ENCODE measurements at regions not wholly inside any gene's neighbourhood (a gene's known extent, or its start where the extent isn't known, plus 50 kb on each side); places are given as distances from the start of the nearest gene placed in this dataset.

DNA sequence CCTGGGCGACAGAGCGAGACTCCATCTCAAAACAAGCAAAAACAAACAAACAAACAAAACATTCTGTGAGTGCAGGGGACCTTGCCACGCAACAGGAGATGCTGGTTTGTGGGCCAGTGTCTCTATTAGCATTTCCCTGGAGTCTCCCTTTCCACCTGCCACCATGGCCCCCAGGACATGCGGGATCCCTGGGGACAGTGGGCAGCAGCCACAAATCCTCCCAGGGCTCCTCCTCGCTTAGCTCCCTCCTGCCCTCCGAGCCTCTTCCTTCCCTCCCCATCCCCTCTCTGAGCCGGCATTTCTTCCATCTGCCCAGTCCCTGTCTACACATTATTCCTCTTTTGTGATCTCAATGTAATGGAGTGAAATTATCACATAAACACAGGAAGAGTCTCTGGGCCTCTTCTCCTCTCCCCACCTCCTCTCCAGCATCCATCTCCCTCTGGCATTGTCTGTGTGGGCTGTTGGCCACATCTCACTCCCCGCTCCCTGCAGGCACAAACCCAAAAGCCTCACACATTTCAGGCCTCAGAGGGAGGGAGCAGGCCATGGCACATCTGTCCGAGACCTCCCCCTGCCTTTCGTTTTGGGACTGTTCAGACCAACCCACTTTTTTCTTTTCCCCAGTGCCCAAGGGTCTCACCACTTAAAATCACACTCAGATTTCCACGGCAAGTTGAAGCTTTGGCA is 144.3 kb downstream of the MIS18A start:
- DNase-seq (ENCODE audit: low spot score) = no peak

- no peak for DNase-seq (ENCODE audit: low spot score)
Observed at GRCh38 chr21:32132881-32133280, 146.0 kb downstream of the MIS18A start.

DNA sequence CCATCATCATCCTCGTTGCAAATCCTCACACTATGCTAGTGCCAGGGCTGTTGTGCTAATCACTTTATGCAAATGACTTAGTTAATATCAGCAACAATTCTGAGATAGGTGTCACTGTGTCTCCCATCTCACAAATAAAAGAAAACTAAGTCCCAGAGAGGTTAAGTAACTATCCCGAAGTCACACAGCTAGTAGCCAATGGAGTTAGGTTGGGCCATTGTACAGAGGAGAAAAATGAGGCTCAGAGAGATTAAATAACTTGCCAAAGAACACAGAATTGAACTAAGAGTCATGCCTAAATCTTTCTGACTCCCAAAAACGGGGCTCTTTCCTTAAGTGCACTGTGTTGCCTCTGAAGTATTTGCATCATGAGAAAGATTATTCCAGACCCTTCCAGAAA is 146.4 kb downstream of the MIS18A start:
- no peak for DNase-seq (ENCODE audit: low spot score)

DNA sequence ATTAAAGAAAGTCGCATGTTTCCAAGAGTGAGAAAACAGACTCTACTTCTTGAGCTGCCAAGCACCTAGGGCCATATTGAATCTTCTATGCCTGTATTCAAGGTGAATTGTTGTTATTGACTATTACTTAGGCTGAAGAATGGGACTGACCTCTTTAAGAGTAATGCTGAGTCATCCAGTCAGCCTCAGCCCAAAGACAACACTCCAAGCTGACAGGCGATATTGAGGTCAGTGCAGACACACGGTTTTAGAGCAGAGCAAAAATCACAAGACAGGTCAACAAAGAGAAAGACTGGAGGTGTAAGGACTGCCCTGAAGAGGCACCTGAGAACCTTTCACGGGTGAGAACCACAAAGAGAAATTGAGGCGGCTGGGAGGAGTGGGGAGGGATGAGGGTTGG is 146.9 kb downstream of the MIS18A start:
- no peak for DNase-seq (ENCODE audit: low spot score)

DNA sequence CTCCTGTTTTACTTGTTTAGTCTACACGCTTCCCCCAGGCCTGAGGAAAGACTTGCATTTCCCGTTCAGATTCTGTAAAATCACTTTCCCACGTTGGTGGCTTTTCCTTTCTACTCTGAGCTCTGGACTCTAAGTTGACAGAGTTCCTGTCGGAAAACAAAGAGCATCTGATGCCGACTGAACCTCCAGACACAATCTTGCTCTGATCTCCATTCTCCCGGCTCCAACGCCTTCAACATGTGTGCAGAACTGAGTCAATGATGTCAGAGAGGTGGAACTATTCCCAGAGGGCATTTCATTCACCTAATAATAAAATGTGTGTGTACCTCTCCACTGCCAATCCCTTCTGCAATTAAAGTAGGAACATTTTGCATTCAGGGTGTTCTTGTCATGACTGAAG is 147.7 kb downstream of the MIS18A start:
- no peak for DNase-seq (ENCODE audit: low spot score)

- DNase-seq (ENCODE audit: low spot score) = no peak
Observed at GRCh38 chr21:32130031-32130891, 148.6 kb downstream of the MIS18A start.

- DNase-seq (ENCODE audit: low spot score) = no peak
Observed at GRCh38 chr21:32127081-32127480, 151.8 kb downstream of the MIS18A start.

DNA sequence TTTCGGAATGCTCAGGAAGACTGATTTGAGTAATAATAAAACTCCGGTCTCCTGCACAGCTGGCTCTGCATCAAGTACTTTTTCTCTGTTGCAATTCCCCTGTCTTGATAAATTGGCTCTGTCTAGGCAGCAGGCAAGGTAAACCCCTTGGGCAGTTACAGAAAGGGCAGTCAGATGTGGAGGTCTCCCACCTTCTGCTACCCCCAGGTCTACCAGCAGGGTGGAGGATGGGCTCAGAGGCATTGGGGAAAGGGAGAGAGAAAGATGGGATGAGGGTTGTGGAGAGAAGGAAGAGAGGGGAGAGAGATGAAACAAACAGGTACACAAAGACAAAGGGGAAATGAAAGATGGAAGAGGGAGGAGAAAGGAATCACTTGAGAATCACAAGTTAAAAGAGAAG is 156.8 kb downstream of the MIS18A start:
- no peak for DNase-seq (ENCODE audit: low spot score)

GRCh38 chr21:32120230-32120629 is 158.6 kb downstream of the MIS18A start:
- DNase-seq (ENCODE audit: low spot score) = peak; percentile 41

DNA sequence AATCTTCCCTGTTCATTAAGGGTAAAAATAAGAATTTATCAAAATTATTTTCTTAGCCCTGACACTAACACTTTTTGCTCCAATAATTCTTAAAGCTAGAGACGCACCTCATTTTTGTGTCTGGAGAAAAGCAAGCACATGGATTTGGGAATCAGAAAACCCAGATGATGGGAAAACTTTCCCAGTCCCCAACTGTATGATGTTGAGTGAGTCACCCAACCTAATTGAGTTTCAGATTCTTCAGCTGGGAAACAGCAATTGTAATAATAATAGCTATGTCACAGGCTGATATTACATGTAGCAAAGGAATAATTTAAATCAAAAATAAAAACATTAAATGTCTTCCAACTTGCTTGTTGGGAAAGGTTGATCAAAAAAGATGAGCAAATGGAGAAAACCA is 159.0 kb downstream of the MIS18A start:
- DNase-seq (ENCODE audit: low spot score) = no peak

GRCh38 chr21:32119389-32119788 is 159.5 kb downstream of the MIS18A start:
- DNase-seq (ENCODE audit: low spot score) = no peak

DNA sequence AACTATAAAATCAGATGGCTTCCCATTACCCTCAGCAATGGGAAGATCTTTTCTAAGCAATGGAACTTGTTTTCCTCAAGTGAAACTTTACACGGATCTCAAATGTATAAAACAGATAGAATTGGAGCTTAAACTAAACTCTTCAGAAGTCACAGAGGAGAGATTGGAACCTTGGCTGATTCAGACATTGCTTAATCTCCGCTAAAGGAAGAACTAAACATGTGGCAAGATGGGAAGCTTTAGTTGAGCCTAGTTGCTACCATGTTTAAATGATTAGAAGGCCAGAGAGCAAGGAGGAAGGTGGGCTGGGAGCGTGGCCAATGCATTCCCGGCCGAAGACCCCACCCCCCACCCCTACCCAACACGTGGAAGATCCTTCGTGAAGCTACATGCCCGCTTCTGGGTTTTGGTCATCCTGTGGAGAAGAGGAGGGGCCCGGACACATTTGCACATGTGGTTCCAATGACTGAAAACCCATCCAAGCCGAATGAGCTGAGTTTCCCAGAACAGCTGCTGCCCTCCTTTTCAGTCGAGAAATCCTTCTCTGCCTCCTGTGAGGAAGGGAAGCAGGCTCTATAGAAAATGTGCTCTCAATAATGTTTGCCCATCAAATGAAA is 164.3 kb downstream of the MIS18A start:
- no peak for DNase-seq (ENCODE audit: low spot score)

DNA sequence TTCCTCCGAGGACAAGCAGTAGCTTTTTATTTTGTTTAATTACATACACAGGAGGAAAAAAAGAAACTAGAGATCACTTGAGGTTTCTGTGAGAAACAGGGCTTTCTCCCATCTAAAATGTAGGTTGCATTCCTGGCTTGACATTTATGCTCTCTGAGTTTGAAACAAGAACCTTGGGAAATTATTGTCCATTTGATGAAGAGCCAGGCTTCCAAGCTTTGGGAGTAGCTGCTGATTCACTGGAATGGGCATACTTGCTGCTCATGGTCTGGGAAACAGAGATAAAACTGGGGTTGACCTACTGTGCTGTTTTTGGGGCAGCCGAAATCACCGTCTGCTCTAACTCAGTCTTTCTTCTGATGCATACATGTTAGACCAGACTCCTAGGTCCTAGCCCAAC is 165.4 kb downstream of the MIS18A start:
- DNase-seq (ENCODE audit: low spot score) = no peak

- no peak for DNase-seq (ENCODE audit: low spot score)
Observed at GRCh38 chr21:32112195-32112594, 166.7 kb downstream of the MIS18A start.

GRCh38 chr21:32108566-32108965 is 170.3 kb downstream of the MIS18A start:
- no peak for DNase-seq (ENCODE audit: low spot score)

GRCh38 chr21:32103361-32103760 is 175.5 kb downstream of the MIS18A start:
- no peak for DNase-seq (ENCODE audit: low spot score)

DNA sequence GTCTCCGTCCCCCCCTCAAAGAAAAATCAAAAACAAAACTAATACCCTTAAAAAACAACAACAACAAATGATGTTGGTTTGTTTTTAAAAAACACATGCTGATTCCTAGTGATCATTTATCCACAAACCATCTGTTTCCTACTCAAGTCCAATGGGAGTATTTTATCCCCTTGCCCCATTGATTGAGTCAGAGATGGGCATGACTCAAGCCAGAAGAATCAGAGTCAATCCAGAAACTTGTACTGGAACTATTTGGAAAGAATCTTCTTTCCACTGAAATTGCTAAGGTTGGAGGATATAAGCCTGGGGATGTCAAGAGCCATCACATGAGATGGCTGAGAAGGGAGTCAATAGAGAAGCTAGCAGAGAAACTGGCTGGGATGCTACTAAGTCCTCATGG is 176.4 kb downstream of the MIS18A start:
- DNase-seq (ENCODE audit: low spot score) = no peak

DNA sequence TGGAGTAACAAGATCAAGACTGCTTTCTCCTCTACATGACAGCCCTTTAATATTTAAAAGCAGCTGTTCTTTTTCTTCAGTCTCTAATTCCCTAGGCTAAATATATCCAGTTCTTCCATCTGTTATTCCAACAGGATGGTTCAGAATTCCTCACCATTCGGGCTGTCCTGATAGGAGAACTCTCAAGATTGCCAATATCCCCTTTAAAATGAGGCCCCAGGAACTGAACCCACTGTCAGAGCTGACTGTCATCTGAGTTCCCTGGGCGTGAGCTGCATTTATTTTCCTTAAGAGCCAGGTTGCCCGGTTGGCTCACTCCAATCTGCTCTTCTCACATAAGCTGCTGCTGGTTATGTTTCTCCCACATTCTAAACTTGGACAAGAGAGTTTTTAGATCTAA is 177.6 kb downstream of the MIS18A start:
- DNase-seq (ENCODE audit: low spot score) = no peak

DNA sequence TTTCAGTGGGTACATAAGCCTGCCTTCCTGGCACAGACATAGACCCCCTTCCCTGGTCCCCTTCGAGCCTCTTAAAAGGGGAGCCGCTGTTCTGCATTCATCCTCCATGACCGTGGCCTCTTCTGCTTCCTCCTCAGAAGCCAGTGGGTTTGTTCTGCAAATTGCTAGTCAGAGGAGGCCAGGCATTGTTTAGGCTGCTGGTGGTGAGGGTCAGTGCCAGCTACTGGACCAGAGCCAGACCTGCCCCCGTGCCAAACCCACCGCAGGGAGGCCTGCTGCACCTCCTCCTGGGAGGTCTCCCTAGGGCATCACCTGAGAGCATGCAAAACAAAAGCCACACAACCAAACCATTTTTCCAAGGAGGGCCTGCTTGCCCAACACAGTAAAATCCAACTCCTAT is 178.4 kb downstream of the MIS18A start:
- no peak for DNase-seq (ENCODE audit: low spot score)

DNA sequence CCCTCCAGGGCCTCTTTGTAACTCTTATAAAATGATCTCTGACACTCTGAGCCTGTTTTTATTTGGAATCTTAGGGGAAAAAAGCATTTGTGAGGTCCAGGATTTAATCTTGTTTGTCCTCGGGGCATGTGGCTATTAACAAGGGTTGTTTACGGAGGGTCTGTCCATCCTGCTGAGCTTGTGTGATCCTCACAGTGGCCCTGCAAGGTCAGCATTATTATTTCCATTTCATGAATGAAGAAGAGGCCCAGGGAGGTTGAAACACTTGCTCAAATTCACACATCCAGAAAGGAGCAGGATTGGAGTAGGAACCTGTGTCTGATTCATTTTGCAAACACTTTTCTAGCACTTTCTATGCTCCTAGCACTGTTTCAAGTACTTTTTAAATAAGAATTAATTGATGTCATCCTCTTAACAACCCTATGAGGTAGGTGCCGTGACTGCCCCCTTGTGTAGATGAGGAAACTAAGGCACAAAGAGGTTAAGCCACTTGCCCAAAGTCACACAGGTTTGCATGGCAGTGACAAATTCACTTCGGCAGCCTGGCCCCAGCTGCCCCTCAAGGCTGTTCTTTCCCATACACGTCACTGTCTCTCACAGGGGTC is 178.9 kb downstream of the MIS18A start:
- DNase-seq (ENCODE audit: low spot score) = no peak

- DNase-seq (ENCODE audit: low spot score) = no peak
Observed at GRCh38 chr21:32096411-32096810, 182.4 kb downstream of the MIS18A start.

- DNase-seq (ENCODE audit: low spot score) = no peak
Observed at GRCh38 chr21:32094804-32095203, 184.0 kb downstream of the MIS18A start.

Measured in Ammon's horn (tissue), 1 donor.